ENCODE measurements at regions not wholly inside any gene's neighbourhood (a gene's known extent, or its start where the extent isn't known, plus 50 kb on each side); places are given as distances from the start of the nearest gene placed in this dataset.

- DNase-seq (ENCODE audit: low read depth, low spot score): no peak
Observed at GRCh38 chr1:87194856-87195255, 133.8 kb upstream of the LMO4 start.

- DNase-seq (ENCODE audit: low read depth, low spot score): no peak
Observed at GRCh38 chr1:87196110-87196827, 132.4 kb upstream of the LMO4 start.

GRCh38 chr1:87197156-87197555, 131.5 kb upstream of the LMO4 start:
- no peak for DNase-seq (ENCODE audit: low read depth, low spot score)

- DNase-seq (ENCODE audit: low read depth, low spot score): no peak
Observed at GRCh38 chr1:87197641-87198040, 131.0 kb upstream of the LMO4 start.

- no peak for DNase-seq (ENCODE audit: low read depth, low spot score)
Observed at GRCh38 chr1:87200875-87201638, 127.6 kb upstream of the LMO4 start.

GRCh38 chr1:87201768-87202167, 126.9 kb upstream of the LMO4 start:
- DNase-seq (ENCODE audit: low read depth, low spot score): no peak

- DNase-seq (ENCODE audit: low read depth, low spot score): no peak
Observed at GRCh38 chr1:87202451-87202850, 126.2 kb upstream of the LMO4 start.

- DNase-seq (ENCODE audit: low read depth, low spot score): no peak
Observed at GRCh38 chr1:87202922-87203655, 125.6 kb upstream of the LMO4 start.

- DNase-seq (ENCODE audit: low read depth, low spot score): no peak
Observed at GRCh38 chr1:87203904-87204303, 124.8 kb upstream of the LMO4 start.

- DNase-seq (ENCODE audit: low read depth, low spot score): no peak
Observed at GRCh38 chr1:87204441-87204840, 124.2 kb upstream of the LMO4 start.

- no peak for DNase-seq (ENCODE audit: low read depth, low spot score)
Observed at GRCh38 chr1:87204921-87205320, 123.8 kb upstream of the LMO4 start.

- DNase-seq (ENCODE audit: low read depth, low spot score): no peak
Observed at GRCh38 chr1:87206044-87206831, 122.4 kb upstream of the LMO4 start.

- no peak for DNase-seq (ENCODE audit: low read depth, low spot score)
Observed at GRCh38 chr1:87208080-87208479, 120.6 kb upstream of the LMO4 start.

- DNase-seq (ENCODE audit: low read depth, low spot score): no peak
Observed at GRCh38 chr1:87208931-87209330, 119.7 kb upstream of the LMO4 start.

GRCh38 chr1:87210151-87210550, 118.5 kb upstream of the LMO4 start:
- DNase-seq (ENCODE audit: low read depth, low spot score): no peak

GRCh38 chr1:87212431-87213134, 116.1 kb upstream of the LMO4 start:
- no peak for DNase-seq (ENCODE audit: low read depth, low spot score)

- DNase-seq (ENCODE audit: low read depth, low spot score): no peak
Observed at GRCh38 chr1:87213135-87213515, 115.6 kb upstream of the LMO4 start.

- DNase-seq (ENCODE audit: low read depth, low spot score): no peak
Observed at GRCh38 chr1:87215592-87215991, 113.1 kb upstream of the LMO4 start.

GRCh38 chr1:87218618-87219017, 110.1 kb upstream of the LMO4 start:
- no peak for DNase-seq (ENCODE audit: low read depth, low spot score)

- no peak for DNase-seq (ENCODE audit: low read depth, low spot score)
Observed at GRCh38 chr1:87219141-87219540, 109.5 kb upstream of the LMO4 start.

GRCh38 chr1:87219626-87220025, 109.1 kb upstream of the LMO4 start:
- no peak for DNase-seq (ENCODE audit: low read depth, low spot score)
